Hematopoietic multipotent progenitor cell (in vitro differentiated cells): ENCODE measurements at regions not wholly inside any gene's neighbourhood (a gene's known extent, or its start where the extent isn't known, plus 50 kb on each side); places are given as distances from the start of the nearest gene placed in this dataset.
"Not testable (repeated sequence)": the region's sequence is repeated elsewhere in the genome, so short reads cannot be mapped to it uniquely, and the experiment has no call there.

Experiments
- DNase-seq, 3 donors: peaks; one replicate each; pipeline ENCODE4 v3.0.0-alpha.2; 2011 to 2015; ENCODE audit warnings: low read depth in 2 of 3, low spot score in 2 of 3

GRCh38 chr15:96115642-96116041 lies 214.9 kb upstream of the NR2F2 start:
- no peak for DNase-seq

GRCh38 chr15:96117270-96117669 lies 213.2 kb upstream of the NR2F2 start:
- no peak for DNase-seq

GRCh38 chr15:96119734-96120133 lies 210.8 kb upstream of the NR2F2 start:
- DNase-seq, result no peak

GRCh38 chr15:96121086-96121920 lies 209.2 kb upstream of the NR2F2 start:
- DNase-seq, result no peak

GRCh38 chr15:96122077-96123027 lies 208.1 kb upstream of the NR2F2 start:
- DNase-seq, result no peak

GRCh38 chr15:96123028-96123400 lies 207.5 kb upstream of the NR2F2 start:
- DNase-seq, result no peak

- no peak for DNase-seq
Observed at GRCh38 chr15:96123630-96124187, 206.8 kb upstream of the NR2F2 start.

- DNase-seq, result no peak
Observed at GRCh38 chr15:96124436-96124835, 206.1 kb upstream of the NR2F2 start.

- no peak for DNase-seq
Observed at GRCh38 chr15:96125721-96126415, 204.6 kb upstream of the NR2F2 start.

- DNase-seq, result no peak
Observed at GRCh38 chr15:96126859-96127258, 203.6 kb upstream of the NR2F2 start.

GRCh38 chr15:96130734-96131133 lies 199.8 kb upstream of the NR2F2 start:
- no peak for DNase-seq

- DNase-seq, result no peak
Observed at GRCh38 chr15:96132126-96132525, 198.4 kb upstream of the NR2F2 start.

- no peak for DNase-seq
Observed at GRCh38 chr15:96135166-96136093, 195.1 kb upstream of the NR2F2 start.

GRCh38 chr15:96138985-96139384 lies 191.5 kb upstream of the NR2F2 start:
- DNase-seq, result no peak

- no peak for DNase-seq
Observed at GRCh38 chr15:96142498-96142897, 188.0 kb upstream of the NR2F2 start.

- no peak for DNase-seq
Observed at GRCh38 chr15:96144734-96145133, 185.8 kb upstream of the NR2F2 start.

- DNase-seq, result no peak
Observed at GRCh38 chr15:96146726-96147125, 183.8 kb upstream of the NR2F2 start.

- no peak for DNase-seq
Observed at GRCh38 chr15:96147267-96147666, 183.2 kb upstream of the NR2F2 start.

- no peak for DNase-seq
Observed at GRCh38 chr15:96150254-96150653, 180.2 kb upstream of the NR2F2 start.

GRCh38 chr15:96151749-96152148 lies 178.8 kb upstream of the NR2F2 start:
- not testable (repeated sequence) for DNase-seq
